Dermis blood vessel endothelial cell (primary cell): ENCODE measurements at regions not wholly inside any gene's neighbourhood (a gene's known extent, or its start where the extent isn't known, plus 50 kb on each side); places are given as distances from the start of the nearest gene placed in this dataset.

ENCODE experiments used
- DNase-seq: peaks from one replicate; pipeline ENCODE4 v3.0.0; 2010

DNA sequence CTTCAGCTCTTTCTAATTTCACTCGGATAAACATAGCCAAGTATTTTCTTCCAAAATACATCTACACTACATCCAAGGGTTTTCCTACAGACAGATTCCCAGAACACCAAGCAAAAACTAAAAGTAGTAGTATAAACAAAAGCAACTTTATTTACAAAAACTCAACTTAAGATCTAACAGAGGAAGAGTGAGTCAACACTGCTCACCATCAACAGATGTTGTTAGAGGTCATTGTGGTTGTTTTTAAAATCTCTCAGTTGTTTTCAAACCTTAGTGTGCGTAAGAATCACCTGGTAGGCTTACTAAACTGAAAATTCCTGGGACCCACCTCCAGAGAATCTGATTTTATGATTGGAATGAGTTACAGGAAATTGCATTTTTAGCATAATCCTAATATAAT, 631.7 kb upstream of the SGCG start:
- DNase-seq, result no peak

DNA sequence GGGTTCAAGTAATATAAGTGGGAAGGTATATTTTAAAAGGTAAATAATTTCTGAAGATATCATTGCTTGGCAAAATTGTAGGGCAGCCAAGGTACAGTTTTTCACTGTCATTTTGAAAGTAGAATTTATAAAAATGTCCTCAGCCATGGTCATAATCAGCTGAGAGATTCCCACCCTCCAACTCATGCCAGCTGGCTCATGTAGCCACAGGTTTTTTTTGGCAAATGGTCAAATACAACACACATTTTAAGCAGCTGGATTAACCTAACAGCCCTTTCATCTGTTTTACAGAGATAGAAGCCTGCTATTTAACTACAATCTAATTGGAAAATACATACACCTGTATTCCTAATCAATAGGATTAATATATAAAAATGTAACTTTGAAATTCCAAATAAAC, 619.2 kb upstream of the SGCG start:
- DNase-seq, result no peak

DNA sequence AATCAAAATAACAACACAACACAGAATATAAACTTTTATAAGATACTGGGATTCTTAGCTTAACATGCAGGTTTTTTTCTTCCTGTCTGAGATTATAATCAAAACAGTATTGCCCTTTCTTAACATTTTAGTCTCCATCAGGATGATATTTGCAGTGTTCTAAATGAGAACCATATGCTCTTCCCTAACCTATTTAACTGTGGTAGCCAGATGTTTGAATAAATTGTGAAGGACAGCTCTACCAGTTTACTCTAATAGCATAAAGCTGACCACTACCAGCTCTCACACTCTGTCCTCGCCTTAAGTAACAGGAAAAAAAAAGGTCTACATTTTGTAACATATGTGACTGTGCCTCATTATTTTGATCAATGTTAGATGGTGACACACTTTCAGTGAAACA, 618.7 kb upstream of the SGCG start:
- DNase-seq, result no peak

DNA sequence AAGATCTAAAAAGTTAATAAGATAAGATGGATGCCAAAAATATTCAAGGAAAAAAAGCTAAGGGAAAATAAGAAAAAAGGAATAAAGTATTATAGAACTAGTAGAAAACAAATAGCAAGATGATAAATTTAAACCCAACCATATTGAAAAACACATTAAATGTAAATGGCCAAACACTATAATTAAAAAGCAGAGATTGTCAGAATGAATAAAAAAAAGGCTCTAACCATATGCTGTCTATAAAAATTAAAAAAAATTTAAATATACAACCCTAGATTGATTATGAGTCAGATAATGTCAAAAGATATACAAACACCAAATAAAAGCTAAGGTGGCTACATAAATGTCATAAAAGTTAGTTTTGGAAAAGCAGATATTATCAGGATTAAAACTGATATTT, 617.5 kb upstream of the SGCG start:
- DNase-seq, result no peak

DNA sequence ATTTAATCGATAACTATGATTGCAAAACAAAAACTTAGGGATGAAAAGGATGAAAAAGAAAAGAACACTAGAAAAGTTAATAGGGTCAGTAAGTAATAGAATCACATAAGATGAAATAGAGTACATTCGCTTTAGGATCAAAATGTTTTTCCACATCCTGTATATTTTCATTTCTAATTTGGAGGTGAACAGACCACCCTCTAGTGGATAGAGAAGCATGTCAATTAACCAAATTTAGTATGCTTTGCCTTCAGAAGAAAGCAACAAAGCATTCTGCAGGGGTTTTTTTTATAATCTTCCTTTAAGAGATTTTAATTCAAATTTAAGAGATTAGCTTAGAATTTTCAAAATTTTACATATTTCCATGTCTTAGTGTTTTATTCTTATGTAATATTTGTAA, 611.0 kb upstream of the SGCG start:
- DNase-seq, result no peak

DNA sequence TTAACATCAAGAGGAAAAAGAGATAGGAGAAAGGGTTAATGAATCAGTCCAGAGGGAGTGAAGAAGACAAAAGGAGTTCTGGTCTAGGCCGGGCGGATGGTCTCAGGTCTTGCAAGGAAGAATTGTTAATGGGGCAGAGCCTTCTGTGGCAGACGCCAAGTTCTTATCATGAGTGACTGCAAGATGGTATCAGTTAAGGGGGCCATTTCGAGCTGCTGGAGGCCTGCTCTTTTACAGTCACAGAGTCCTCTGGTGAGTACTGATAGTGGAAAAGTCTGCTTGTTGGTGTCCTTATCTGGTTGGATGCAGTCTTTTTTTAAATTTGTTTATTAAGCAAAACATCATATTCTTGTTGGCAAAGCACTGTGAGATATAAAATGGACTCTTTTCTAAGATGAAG, 590.9 kb upstream of the SGCG start:
- DNase-seq, result no peak

DNA sequence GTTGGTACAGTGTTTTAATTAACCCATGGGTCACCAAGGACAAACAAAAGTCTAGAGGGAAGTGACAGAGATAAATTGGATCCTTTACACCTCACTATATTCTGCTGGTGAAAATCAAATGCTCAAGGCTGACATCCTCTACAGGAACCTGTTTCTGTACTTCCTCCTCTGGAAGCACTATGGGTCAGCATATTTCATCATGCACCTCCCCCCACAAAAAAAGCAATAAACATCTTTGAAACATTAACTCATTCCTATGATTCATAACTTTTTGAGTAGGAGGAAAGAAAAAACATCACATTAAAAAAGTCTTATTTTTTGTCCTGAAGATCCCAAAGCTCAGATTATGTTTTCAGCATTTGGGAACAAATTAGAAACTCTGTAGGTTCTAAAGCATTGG, 588.3 kb upstream of the SGCG start:
- no peak for DNase-seq

DNA sequence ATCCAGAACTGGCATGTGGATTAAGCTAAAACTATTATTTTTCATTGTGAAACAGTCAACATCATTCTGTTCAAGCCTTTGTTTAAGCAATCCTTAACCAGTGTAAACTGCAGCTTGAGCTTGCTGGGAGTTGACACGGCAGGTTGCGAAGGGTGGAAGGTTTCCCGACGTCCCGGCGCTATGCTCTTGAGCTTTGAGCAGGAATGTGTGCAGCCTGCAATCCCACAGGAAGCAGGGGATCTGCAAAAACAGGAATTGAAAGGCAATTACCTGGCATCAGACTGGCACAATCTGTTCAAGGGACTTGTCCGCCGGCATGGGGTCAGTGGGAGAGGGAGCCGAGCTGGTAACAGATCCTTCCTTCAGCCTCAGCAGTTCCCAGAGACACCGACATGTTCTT, 586.7 kb upstream of the SGCG start:
- DNase-seq, result no peak

DNA sequence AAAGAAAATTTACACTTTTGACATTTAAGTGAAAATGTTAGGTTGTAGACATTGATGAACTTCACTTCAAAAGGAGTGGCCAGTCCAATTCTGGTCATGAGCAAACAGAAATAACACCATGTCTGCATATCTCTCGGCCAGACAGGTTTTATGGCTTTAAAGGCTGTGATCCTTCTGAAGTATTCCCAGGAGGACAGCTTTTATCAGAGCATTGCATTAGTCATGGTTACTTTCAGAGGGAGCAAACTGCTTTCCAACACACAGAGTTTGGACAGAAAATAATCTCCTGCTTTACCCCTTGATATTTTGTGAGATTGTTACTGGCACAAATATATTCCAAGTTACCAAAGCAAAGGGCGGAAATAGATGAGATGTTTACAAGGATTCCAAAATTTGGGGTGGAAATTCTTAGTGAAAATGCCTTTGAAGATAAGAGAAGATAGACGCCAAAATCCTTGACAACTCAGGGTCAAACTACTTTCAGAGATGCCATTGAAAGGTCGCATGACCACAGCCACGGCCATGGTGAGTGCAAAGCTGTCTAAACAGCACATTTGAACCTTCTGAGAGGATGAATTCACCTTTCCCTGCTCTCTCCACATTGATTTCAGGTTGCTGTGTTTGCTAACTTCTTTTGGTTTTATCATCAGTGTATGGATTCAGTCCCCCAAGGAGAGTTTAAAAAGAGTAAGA, 584.5 kb upstream of the SGCG start:
- DNase-seq, result no peak

DNA sequence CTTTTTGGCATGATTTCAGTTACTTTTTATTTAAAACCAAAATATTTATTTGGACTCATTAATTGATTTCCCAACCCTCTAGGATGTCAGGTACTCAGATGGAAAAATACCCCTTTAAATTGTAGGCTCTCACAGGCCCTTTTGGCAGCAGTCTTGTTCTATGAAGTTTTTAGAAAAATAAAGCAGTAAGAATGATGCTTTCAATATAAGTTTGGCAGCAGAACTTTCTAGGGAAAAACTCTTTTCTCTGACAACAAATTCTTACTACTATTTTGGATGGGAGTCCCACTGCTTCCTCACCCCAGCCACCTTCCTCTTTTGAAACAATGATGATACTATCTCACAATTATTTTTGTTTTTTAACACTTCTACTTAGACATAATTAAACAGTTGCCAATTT, 581.6 kb upstream of the SGCG start:
- DNase-seq, result no peak

DNA sequence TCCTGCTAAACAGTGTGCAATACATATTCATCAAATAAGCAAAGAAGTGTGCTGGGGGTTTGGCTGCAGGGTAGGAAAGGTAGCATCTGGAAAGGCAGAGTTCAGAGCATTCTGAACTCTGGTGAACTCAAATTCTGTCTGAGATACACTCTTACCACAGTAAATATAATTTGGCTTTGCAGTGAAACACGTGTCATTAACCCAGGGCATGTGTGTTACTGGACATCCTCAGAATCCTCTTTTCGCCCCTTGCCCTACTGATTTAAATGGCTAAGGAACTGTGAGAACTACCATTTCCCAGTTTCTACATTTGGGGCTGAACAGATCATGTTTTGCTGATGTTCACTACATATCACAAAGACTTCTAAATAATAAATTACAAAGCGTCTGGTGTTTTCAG, 562.8 kb upstream of the SGCG start:
- no peak for DNase-seq

DNA sequence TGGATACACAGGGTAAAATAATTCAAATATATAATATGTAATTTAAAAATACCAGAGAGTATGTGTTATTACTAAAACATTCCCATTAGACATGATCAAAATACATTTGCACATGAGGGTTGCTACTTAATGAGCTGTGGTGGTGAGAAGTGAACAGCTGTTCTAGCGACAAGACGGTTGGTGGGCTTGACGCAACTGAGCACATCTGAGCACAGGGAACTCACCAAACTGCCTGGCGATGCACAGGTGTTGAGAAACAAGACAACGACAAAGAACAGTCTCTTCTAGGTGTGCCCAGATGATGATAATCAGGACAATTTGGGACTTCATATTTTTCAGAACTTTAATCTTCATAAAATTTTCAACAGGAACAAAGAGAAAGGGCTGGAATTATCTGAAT, 555.1 kb upstream of the SGCG start:
- DNase-seq, result no peak

DNA sequence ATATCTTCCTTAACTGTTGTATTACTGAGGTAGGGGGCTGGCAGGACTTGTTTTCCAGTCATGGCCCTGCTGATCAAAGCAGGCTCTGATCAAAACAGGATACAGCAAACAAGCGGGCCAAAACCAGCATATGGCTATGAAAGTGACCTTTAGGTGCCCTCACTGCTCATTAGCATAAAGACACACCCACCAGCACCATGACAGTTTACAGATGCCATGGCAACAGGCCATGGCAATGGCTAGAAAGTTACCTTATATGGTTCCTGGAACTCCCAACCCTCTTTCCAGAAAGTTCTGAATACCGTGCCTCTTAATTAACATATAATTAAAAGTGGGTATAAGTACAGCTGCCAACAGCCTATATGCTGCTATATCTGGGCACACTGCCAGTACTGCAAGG, 551.4 kb upstream of the SGCG start:
- no peak for DNase-seq

DNA sequence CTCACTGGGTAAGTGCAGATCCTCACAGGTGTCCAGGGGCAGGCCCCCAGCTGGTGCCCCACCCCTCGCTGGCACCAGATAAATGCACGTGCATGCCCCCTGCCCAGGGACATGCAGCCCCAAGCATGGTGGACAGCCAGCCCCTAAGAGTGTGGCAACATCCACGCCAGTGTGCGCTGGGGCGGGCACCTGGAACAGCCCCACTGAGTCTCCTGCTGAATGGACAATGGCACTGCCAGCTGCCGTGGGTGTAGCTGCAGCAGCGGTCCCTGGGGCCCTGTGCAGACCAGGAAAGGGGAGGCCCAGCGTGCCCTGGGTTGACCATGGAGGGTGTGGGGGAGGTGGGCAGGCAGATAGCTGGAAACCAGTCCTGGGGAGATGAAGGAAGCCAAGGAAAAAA, 538.7 kb upstream of the SGCG start:
- no peak for DNase-seq

DNA sequence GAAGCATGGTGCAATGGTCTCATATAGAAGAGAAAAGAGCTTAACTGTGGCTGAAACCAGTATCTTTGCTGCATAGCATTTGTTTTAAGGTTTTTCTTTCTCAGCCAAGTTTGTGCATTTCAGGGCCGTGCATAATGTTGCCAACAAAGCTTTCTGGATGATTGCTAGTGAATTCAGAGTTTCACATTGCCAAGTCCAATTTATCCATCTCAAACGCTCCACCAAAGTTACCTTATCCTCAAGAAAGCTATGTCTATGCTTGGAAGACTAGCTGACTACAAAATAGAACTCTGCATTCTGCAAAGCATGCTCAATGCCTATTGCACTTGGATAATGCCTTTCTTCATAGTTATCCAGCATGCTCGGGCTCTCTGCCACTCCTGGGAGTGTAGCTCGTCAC, 535.8 kb upstream of the SGCG start:
- DNase-seq, result no peak

DNA sequence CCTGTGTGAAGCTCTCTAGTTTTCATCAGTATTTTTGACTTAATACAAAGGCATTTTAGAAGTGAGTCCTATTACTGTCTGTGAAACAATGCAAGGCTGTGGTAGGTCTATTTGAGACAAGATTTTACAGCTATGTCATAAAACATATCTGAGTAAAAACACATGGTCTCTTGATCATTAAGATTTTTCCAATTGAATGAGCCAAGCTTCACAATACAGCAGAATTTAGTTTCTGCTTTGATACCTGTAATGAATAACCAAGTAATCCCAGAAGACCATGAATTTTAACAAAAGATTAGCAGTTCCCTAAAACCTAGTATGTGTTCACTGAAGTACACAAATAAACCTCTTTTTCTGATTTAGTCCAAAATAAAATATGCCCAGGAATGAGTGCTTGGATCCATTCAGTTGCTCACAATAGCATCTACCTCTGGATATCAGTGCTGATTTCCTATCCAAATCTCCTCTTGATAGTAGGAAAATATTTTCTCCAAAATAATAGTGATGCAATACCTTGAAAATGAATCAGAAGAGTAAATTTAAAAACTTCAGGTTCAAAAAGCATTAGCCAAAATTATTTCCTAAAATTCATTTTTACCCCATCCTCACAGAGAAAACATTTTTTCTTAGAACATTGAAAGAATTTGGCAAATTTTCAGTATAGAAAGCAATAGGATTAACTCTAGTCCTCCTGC, 533.5 kb upstream of the SGCG start:
- no peak for DNase-seq

DNA sequence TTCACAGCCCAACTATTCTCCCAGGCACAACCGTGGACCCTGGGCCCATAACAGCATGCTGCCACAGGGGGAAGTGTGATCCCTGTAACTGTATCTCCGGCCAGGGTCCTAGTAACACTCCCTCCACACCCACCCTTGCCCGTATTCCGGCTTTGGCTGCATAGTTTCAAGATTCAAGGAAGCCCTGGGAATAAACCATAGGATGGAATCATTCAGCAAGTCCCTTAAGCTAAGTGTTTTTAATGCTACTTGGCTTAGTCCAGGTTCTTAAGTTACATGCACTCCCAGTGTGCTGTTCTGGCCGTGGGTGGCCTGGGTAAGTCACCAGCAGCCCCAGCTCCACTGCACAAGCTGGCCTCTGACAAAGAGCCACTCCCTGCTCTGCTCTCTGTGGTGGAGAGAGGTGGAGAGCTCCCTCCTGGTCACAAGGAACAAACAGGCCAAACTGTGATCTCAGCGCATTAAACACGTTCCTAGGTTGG, 532.4 kb upstream of the SGCG start:
- no peak for DNase-seq

DNA sequence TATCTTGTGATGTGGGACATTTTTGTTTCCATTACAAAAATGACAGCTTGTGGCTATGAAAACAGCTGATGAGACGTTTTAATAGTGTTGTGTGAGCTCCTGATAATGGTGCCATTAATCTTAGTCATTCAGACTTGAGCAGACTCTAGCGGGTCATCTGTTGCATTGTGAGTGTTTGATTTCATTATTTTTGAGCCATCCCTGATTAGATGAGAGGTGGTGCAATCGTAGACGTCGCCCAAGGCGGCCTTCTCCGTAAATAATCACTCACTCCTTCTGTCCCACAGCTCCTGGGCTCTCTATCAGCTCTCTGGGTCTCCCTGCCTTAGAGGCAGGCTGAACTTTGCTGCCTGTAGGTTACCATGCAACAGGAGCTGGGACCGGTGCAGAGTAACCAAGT, 528.0 kb upstream of the SGCG start:
- no peak for DNase-seq

DNA sequence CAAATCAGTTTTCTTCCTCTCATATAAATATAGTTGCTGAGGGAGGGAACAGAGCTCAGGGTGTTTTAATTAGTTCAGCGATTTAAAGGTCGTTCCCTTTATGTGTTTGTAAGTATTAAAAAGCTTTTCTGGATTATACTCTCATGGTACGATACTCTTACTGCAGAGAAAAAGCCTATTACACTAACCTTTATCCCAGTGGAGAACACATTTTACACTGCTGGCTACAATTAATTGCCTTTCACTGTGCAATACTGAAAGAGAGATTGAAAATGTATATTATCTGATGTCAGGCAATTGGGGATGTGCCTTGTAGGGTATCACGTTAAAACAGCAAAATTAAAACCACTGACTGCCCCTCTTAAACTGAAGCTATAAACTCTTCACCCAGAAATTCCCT, 526.9 kb upstream of the SGCG start:
- no peak for DNase-seq

DNA sequence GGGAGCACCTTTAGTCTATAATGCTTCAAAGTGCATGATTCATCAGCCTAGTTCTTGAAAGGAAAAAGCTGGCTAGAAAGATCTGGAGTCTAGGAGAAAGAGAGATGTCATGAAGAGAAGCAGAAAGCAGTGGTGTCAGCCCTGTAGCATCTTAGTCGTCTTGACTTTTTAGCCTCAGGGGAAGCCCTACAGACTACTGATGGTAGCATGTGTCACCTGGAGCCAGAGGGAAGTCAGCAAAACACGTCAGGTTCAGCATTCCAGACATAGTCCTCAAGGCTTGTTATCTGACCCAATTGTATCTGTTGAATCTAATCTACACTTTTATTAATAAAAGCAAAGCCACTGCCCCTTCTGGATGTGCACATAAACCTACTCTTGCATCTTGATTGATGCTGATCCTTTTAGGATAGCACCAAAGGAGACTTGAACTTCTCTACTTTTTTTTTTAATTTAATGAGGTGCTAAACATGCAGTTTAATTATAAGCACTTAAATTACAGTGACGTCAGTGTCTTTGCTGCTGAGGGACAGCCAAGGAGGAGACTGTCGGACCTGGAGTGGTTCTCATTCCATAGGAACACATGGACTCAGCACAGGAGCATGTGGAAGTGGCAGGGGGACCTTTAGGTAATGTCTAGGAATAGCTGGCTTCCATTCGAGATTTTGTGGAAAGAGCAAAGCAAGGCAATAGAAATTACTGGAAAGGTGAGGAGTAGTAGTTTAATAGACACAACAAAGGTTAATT, 525.5 kb upstream of the SGCG start:
- DNase-seq, result no peak

DNA sequence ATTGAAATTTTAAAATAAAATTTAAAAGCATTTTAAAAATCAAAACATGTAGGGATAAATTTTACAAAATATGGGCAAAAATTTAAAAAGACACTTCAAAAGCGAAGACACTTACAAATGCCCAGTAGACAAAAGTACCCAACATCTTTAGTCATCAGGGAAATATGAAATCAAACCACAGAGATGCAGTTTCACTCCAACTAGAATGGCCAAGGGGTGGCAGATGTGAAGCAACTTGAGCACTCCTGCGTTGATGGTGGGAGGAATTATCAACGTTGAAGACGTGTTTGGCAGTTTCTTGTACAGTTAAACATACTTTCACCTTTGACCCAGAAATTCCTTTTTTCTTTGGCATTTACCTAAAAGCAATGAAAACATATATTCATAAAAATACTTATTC, 518.0 kb upstream of the SGCG start:
- DNase-seq, result no peak

DNA sequence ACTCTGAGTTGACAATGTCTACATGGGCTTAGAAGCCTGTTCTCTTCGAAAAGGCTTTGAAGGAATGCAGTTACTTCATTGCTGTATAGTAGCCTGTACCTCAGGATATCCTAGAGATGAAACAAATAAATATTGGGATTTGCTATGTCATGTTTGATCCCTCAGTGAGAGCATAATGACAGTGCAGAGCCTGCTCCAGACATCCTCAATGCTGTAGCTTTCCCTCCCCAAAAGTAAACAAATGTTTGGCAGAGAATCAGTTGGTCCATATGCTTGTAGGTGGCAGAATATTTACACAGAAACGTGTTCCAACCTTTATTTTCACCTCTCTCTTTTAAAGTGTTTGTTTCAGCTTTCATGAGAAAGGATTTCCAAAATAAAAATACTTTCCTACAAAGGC, 515.3 kb upstream of the SGCG start:
- no peak for DNase-seq

DNA sequence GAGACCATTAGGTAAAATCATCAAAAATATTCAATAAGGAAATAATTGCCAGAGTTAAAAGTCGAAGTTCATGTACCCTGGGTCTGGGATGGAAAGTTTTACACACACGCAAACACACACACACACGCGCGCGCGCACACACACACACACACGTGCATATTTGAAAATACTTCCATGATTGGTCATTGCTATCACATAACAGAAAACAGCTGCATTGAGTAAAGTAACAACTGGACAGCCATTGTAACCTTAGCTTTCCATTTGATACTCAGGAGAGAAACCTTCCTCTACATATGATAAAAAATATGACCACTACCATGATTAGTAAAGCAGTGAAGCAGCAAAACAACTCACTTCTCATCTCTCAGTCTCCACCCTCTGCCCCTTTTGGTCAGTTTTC, 490.0 kb upstream of the SGCG start:
- no peak for DNase-seq

DNA sequence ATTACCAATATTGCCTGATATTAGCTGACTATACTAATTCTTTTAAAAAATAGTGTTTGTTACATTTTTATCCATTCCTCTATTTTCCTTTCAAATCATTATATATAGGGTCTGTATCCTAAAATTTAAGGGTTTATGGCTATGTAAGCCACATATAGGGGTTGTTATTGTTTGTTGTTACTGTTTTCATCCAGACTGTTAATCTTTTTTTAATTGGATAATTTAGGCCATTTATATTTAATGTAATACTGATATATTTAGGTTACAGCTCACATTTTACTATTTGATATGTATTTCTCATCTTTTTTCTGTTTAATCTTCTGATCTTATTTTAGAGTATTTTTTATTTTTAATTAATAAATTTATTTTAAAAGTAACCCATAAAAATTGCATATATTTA, 487.1 kb upstream of the SGCG start:
- DNase-seq, result no peak
